Mesodermal cell (in vitro differentiated cells): ENCODE measurements at regions not wholly inside any gene's neighbourhood (a gene's known extent, or its start where the extent isn't known, plus 50 kb on each side); places are given as distances from the start of the nearest gene placed in this dataset.

Source experiments
- H3K27ac ChIP-seq: 2 replicates; pipeline ENCODE4 v1.7.0; 2013; ENCODE audit warnings: mild to moderate bottlenecking, low read depth, low read length, moderate library complexity; ENCODE audit not compliant: severe bottlenecking
- H3K36me3 ChIP-seq: 2 replicates; pipeline ENCODE4 v1.7.1; 2013; ENCODE audit warnings: mild to moderate bottlenecking, low read length, moderate library complexity; ENCODE audit not compliant: control insufficient read depth, insufficient read depth
- H3K4me1 ChIP-seq: one replicate; pipeline ENCODE4 v1.7.1; 2013; ENCODE audit warnings: mild to moderate bottlenecking, low read length; ENCODE audit not compliant: insufficient read depth, control insufficient read depth, poor library complexity, severe bottlenecking
- H3K4me3 ChIP-seq: 2 replicates; pipeline ENCODE4 v1.7.0; 2013; ENCODE audit warnings: low read length, control low read depth, mild to moderate bottlenecking; ENCODE audit not compliant: insufficient read depth, poor library complexity, severe bottlenecking; ENCODE audit errors: extremely low read depth
- H3K9me3 ChIP-seq: 2 replicates; pipeline ENCODE4 v1.7.1; 2013; ENCODE audit warnings: mild to moderate bottlenecking, low read length, moderate library complexity; ENCODE audit not compliant: control insufficient read depth
- WGBS, 2 experiments: methylation state at CpG; one replicate each; pipeline ENCODE4 v1.1.5; 2013; ENCODE audit warnings: missing lambda C conversion rate in 2 of 2; ENCODE audit not compliant: insufficient coverage in 2 of 2; 5-methylcytosine and 5-hydroxymethylcytosine counted together

DNA sequence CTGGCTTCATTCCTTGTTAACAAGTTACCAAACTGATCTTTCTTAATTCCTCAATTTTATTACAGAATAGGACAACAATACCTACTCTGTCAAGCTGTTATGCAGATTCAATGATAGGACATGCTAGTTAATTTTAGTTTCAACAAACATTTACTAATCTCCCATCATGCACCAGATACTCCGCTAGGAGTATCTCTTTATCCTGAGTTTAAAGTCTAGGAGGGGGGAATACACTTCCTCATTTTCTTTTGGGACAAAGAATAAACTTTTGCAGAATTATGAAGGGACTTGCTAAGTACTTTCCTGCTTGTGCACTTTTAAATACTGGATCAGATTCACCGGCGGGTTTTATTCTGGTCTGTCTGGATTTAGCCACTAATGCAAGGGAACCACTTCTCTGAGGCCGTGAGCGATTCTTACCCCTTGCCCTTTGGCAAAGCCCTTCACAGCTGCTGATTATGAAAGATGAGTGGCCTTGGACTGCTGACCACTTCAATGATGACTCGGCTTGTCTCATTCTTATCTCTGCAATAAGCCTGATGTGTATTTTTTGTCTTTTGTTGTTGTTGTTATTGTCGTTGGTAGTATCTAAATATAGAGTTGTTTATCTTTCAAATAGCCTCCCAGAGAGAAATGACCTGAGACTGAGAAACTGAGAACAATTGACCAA, 73.9 kb downstream of the RMI1 start:
- WGBS, 2 experiments: 100% methylated on average over 1 to 2 of the region's 7 CpGs
- H3K4me1 ChIP-seq: no peaks in the 10 kb centered on the region
- no peak overlapping the region for H3K4me3 ChIP-seq
- no peak overlapping the region for H3K27ac ChIP-seq
- no peaks in the 10 kb centered on the region for H3K9me3 ChIP-seq
- no peaks in the 10 kb centered on the region for H3K36me3 ChIP-seq

DNA sequence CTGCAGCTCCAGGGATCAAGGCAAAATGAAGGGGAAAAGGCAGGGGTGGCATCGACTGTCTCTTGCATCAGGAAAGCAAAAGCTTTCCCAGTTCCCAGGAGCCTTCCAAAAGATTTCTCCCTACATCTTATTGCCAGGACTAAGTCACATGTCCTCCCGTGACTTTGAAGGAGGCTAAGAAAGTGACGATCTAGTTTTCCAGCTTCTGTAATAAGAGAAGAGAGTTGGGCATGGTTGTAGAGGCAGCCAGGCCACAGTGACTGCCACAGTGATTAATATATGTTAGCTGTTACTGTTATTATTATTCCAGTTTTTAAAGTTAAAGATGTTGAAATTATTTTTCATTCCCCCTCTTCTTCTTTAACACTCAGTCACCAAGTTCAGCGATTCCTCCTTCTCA, 77.1 kb downstream of the RMI1 start:
- Histone ChIP-seq H3K27ac (no peak overlapping the region), H3K9me3 (no peaks in the 10 kb centered on the region), H3K4me3 (no peak overlapping the region), H3K4me1 (no peaks in the 10 kb centered on the region), H3K36me3 (no peaks in the 10 kb centered on the region)
- WGBS, 2 experiments: 100% methylated on average over 1 of the region's 4 CpGs; no CpG with 5 or more reads in 1 of the 2 experiments

DNA sequence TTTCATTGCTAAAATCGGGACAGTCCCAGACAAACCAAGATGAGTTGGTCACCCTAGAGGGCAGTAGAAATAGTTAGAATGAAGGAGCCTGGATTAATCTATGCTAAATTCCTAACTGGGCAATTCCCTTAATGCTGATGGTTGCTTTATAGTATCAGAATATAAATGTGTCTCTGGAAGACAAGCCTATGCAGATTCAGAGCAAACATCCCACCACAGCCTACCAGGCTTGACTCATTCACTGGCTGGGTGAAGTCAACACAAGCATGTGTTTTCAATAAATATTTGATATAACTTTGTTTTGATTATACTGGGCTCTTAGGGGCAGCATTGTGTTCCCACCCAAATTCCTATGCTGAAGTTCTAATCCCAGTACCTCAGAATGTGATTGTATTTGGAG, 79.3 kb downstream of the RMI1 start:
- Histone ChIP-seq H3K27ac (no peak overlapping the region), H3K36me3 (no peaks in the 10 kb centered on the region), H3K9me3 (no peaks in the 10 kb centered on the region), H3K4me1 (no peaks in the 10 kb centered on the region), H3K4me3 (no peak overlapping the region)
- WGBS, 2 experiments: 86 to 88% methylated on average over 1 of the region's 1 CpG

DNA sequence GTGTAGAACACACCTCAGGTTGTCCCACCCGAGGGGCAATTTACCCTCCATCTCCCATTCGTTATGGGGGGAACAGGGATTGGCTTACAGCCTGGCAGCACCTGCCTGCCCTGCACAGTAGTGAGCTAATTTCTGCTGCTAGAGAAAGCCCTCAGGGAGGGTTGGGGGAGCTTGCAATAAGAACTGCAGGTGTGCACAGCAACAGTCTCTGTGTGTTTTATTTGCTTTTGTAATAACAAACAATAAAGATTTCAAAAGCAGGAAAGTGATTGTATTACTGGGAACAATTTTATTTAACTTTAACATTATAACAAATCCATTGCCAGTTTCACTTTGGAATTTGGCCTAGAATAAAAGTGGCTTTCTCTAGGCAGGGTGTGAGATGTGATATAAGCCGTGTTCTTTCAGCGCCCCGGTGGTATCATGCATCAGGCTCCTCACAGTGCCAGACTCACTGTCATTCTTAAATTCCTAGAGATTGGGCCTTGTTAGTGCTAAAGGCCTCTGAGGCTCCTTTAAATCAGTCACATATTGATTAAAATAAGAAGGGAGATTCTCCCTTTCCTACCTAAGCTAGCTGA, 81.1 kb downstream of the RMI1 start:
- H3K4me3 ChIP-seq: no peak overlapping the region

DNA sequence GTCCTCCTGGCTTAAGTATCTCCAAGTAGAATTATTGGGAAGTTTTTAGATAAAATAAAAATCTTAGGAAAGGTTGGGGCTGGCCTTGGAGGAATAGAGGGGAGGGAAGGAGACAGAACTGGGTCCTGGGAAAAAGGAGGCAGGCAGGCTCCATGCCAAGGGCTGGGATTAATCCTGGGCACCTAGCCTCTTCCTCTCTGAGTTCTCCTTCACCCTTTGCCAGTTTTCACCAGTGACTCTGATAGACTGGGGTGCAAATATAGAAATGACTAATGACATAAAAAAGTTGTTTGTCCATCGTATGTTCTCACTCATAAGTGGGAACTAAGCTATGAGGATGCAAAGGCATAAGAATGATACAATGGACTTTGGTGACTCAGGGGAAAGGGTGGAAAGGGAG, 81.9 kb downstream of the RMI1 start:
- 75 to 100% methylated on average over 1 of the region's 1 CpG for WGBS, 2 experiments
- no peaks in the 10 kb centered on the region for H3K4me1 ChIP-seq

More for the DNA sequence above, 81.1 kb downstream of the RMI1 start:
- Histone ChIP-seq H3K9me3 (no peaks in the 10 kb centered on the region), H3K4me1 (no peaks in the 10 kb centered on the region), H3K36me3 (no peaks in the 10 kb centered on the region), H3K27ac (no peak overlapping the region)
- 67% methylated on average over 1 of the region's 5 CpGs; no CpG with 5 or more reads in 1 of the 2 experiments for WGBS, 2 experiments

DNA sequence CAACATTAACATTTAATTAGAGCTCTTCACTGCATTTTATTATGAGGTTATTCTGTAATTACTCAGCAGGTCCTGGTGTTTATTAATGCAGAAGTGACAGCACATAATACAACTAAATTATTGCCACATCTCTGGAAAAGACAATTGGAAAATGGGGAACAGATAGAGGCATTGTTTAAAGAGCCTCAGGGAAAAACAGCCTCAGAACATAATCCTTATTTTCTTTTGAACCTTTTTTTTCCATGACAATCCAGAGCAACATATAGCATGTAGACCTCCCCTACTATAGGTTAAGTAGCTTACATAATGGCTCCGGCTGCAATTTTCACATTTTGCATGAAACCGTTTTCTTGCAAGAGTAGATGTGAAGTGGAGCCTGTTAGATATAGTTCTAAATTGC, 87.2 kb downstream of the RMI1 start:
- Histone ChIP-seq H3K9me3 (no peaks in the 10 kb centered on the region), H3K27ac (no peak overlapping the region), H3K4me1 (no peaks in the 10 kb centered on the region), H3K36me3 (no peaks in the 10 kb centered on the region), H3K4me3 (no peak overlapping the region)
- WGBS, 2 experiments: no CpG with 5 or more reads among the region's 2 CpGs

More for the DNA sequence above, 81.9 kb downstream of the RMI1 start:
- no peak overlapping the region for H3K4me3 ChIP-seq
- no peak overlapping the region for H3K27ac ChIP-seq
- H3K9me3 ChIP-seq: no peaks in the 10 kb centered on the region
- H3K36me3 ChIP-seq: no peaks in the 10 kb centered on the region

DNA sequence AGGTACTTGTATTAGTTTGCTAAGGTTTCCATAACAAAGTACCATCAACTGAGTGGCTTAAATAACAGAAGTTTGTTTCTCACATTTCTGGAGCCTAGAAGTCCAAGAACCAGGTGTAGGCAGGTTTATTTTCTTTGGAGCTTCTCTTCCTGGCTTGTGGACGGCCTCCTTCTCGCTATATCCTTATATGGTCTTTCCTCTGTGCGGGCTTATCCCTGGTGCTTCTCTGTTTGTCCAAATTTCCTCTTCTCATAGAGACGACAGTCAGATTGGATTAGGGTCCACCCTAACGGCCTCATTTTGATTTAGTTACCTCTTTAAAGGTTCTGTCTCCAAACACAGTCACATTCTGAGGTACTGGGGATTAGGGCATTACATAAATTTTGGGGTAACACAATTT, 88.3 kb downstream of the RMI1 start:
- H3K27ac ChIP-seq: no peak overlapping the region
- H3K4me3 ChIP-seq: no peak overlapping the region
- no peaks in the 10 kb centered on the region for H3K9me3 ChIP-seq
- H3K36me3 ChIP-seq: no peaks in the 10 kb centered on the region
- WGBS, 2 experiments: 92 to 94% methylated on average over 2 to 4 of the region's 5 CpGs
- H3K4me1 ChIP-seq: no peaks in the 10 kb centered on the region

DNA sequence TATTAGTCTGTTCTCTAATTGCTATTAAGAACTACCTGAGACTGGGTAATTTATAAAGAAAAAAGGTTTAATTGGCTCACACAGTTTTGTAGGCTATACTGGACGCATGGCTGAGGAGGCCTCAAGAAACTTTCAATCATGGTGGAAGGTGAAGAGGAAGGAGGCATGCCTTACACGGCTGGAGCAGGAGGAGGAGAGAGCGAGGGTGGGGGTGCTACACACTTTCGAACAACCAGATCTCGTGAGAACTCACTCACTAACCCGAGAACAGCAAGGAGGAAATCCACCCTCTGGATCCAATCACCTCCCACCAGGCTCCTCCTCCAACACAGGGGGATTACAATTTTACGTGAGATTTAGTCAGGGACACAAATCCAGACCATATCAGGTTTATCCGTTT, 90.0 kb downstream of the RMI1 start:
- Histone ChIP-seq H3K9me3 (no peaks in the 10 kb centered on the region), H3K4me3 (no peak overlapping the region), H3K36me3 (no peaks in the 10 kb centered on the region), H3K27ac (no peak overlapping the region), H3K4me1 (no peaks in the 10 kb centered on the region)
- WGBS, 2 experiments: 81 to 86% methylated on average over 6 to 7 of the region's 8 CpGs

DNA sequence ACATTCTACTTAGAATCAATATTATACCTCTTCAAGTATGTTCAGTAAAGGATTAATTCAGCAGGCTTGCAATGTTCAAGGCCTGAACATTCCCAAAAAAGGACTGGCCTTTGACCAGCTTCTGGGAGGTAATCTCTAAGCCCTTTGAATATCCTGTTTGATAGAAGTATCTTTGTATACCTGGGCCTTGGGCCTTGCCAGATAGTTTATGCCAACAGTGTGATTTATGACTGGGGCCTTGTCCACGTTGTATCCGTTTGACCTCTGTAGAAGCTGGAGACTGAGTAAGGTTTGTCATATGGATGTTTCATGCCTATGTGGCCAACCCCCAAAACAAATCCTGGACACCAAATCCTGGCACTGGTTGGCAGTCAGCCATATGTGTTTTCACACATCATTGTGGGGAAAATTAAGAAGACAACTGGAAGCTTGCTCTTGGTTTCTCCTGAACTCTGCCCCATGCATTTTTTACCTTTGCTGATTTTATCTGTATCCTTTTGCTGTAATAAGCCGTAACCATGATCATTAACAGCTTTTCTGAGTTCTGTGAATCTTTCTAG, 92.1 kb downstream of the RMI1 start:
- no peaks in the 10 kb centered on the region for H3K4me1 ChIP-seq
- H3K27ac ChIP-seq: no peak overlapping the region
- H3K36me3 ChIP-seq: no peaks in the 10 kb centered on the region
- WGBS, 2 experiments: 100% methylated on average over 1 of the region's 3 CpGs
- no peaks in the 10 kb centered on the region for H3K9me3 ChIP-seq
- no peak overlapping the region for H3K4me3 ChIP-seq

DNA sequence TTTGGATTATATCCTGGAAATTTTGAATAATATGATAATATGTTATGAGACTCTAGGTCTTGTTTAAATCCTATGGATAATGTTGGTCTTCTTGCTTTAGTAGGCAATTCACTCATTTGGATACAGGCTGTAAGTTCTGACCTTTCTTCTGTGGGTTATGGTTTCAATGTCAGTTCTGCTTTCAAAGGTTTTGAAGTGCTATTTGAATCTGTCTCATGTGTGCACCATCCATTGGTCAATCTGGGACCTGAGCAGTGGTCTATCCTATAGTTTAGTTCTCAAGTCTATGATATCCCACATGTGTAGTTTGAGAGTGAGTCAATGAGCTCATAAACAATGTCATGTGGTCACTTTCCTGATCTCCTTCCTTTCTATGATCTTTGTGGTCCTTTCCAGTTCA, 94.4 kb downstream of the RMI1 start:
- H3K9me3 ChIP-seq: no peaks in the 10 kb centered on the region
- H3K4me3 ChIP-seq: no peak overlapping the region
- H3K4me1 ChIP-seq: no peaks in the 10 kb centered on the region
- H3K27ac ChIP-seq: no peak overlapping the region
- no peaks in the 10 kb centered on the region for H3K36me3 ChIP-seq

DNA sequence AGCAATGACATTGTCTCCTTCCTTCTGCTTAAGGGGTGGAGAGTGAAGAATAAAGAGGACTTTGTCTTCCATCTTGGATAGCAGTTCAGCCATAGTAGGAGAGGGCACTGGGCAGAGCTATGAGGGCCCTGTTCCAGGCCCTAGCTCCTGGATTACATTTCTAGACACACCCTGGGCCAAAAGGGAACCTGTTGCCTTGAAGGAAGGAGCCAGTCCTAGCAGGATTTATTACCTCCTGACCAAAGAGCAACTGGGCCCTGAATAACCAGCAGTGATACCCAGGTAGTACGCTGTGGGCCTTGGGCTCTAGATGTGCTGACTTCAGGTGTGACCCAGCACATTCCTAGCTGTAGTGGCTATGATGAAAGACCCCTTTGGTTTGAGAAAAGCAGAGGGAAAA, 95.8 kb downstream of the RMI1 start:
- Histone ChIP-seq H3K4me1 (no peaks in the 10 kb centered on the region), H3K9me3 (no peaks in the 10 kb centered on the region), H3K36me3 (no peaks in the 10 kb centered on the region), H3K4me3 (no peak overlapping the region), H3K27ac (no peak overlapping the region)
- no CpG with 5 or more reads among the region's 1 CpG for WGBS, 2 experiments
